Aorta (tissue), 5 donors: ENCODE measurements at regions not wholly inside any gene's neighbourhood (a gene's known extent, or its start where the extent isn't known, plus 50 kb on each side); places are given as distances from the start of the nearest gene placed in this dataset.

ENCODE experiments used
- ATAC-seq: fragments of 200-7000 bp; cut with Tn5 transposase; one replicate; pipeline ENCODE4 v1.9.1; 2022; ENCODE audit warnings: moderate library complexity; ENCODE audit not compliant: low FRiP score
- DNase-seq, 2 donors: peaks; one replicate each; pipeline ENCODE4 v3.0.0-alpha.2; 2020
- H3K27ac ChIP-seq, 2 donors: one replicate each; pipeline ENCODE4 v1.5.1; 2013; ENCODE audit warnings: low read length in 2 of 2, mild to moderate bottlenecking in 2 of 2, moderate library complexity in 2 of 2, control low read depth in 1 of 2, inconsistent platforms in 1 of 2, low read depth in 1 of 2
- H3K27me3 ChIP-seq, 2 donors: one replicate each; pipeline ENCODE4 v1.6.1; 2013; ENCODE audit warnings: control low read depth in 1 of 2, low read length in 1 of 2, mild to moderate bottlenecking in 1 of 2, moderate library complexity in 1 of 2; ENCODE audit not compliant: insufficient read depth in 2 of 2, control insufficient read depth in 1 of 2
- H3K36me3 ChIP-seq, 2 donors: one replicate each; pipeline ENCODE4 v1.6.1; 2013; ENCODE audit warnings: control low read depth in 1 of 2, low read length in 1 of 2, mild to moderate bottlenecking in 1 of 2; ENCODE audit not compliant: insufficient read depth in 2 of 2, control insufficient read depth in 1 of 2
- H3K4me1 ChIP-seq, 2 donors: one replicate each; pipeline ENCODE4 v1.6.1; 2013; ENCODE audit warnings: low read length in 2 of 2, control low read depth in 1 of 2, mild to moderate bottlenecking in 1 of 2, moderate library complexity in 1 of 2; ENCODE audit not compliant: insufficient read depth in 2 of 2, control insufficient read depth in 1 of 2
- H3K4me3 ChIP-seq, 2 donors: one replicate each; pipeline ENCODE4 v1.5.1; 2013; ENCODE audit warnings: low read length in 2 of 2, control low read depth in 1 of 2, mild to moderate bottlenecking in 1 of 2
- H3K9me3 ChIP-seq: one replicate; pipeline ENCODE4 v1.6.1; 2013; ENCODE audit warnings: mild to moderate bottlenecking, low read length; ENCODE audit not compliant: control insufficient read depth
- WGBS, 2 donors: extraction: QIAGEN DNeasy Blood & Tissue Kit; methylation state at CpG; one replicate each; pipeline ENCODE4 v1.1.7; 2013; 5-methylcytosine and 5-hydroxymethylcytosine counted together
- intact Hi-C, 2 donors: fragments of 100-400 bp; cut with DNase I; formaldehyde crosslinking; loops; one replicate each; pipeline versions ENCODE4 v1.14.2 to v1.15.0; 2022
- donor health status: healthy with polysubstance abuse.
- donor health status: Bipolar disorder and iron deficiency.
- donor health status: DM: no; HTN: no; CAD: no.
- donor health status: DM: no; HTN: no; CAD: no.
- donor health status: DM: yes; HTN: yes; CAD: no.

DNA sequence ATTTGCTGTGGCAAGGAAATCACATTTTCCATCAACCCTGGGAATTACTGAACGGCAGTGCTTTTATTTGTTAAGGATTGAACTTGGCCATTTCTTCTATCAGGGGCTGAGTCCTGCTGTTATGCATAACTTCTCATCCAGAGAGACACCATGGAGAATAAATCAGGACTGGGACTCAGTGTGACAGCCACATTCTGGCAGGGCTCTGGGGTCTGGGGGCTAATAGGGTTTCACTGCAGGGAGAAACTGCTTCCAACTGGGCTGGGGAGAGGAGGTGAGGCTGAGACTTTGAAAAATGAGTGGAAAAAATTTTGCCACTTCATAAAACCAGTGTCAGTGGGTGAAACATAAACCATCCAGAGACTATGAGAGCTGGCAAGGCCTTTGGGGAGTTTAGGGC, 95.7 kb upstream of the ALDH1B1 start:
- WGBS, 2 donors, result 36 to 52% methylated on average over 1 of the region's 1 CpG
- intact Hi-C loops, result no loop called here
- H3K27me3 ChIP-seq, result no peaks in the 10 kb centered on the region

GRCh38 chr9:38295764-38296163, 96.7 kb upstream of the ALDH1B1 start:
- peaks cover 0 to 9% of the 10 kb centered on the region in 2 donors for H3K4me1 ChIP-seq
- no peak overlapping the region for H3K4me3 ChIP-seq
- H3K9me3 ChIP-seq, result no peaks in the 10 kb centered on the region
- DNase-seq (no peak), ATAC-seq (no peak)
- intact Hi-C loops, result loop anchor here in 1 of 2 donors (2.0 kb wide), 1 partner anchor 15 kb away; no protein-coding TSS in a partner anchor
- 91 to 97% methylated on average over 3 of the region's 3 CpGs for WGBS, 2 donors
- H3K27me3 ChIP-seq, result no peaks in the 10 kb centered on the region
- H3K36me3 ChIP-seq, result no peaks in the 10 kb centered on the region
- no peak overlapping the region for H3K27ac ChIP-seq

More for the DNA sequence above, 95.7 kb upstream of the ALDH1B1 start:
- Histone ChIP-seq H3K27ac (no peak overlapping the region), H3K4me3 (no peak overlapping the region), H3K9me3 (no peaks in the 10 kb centered on the region), H3K36me3 (no peaks in the 10 kb centered on the region), H3K4me1 (peaks cover 0 to 9% of the 10 kb centered on the region in 2 donors)
- ATAC-seq (no peak), DNase-seq (no peak)

DNA sequence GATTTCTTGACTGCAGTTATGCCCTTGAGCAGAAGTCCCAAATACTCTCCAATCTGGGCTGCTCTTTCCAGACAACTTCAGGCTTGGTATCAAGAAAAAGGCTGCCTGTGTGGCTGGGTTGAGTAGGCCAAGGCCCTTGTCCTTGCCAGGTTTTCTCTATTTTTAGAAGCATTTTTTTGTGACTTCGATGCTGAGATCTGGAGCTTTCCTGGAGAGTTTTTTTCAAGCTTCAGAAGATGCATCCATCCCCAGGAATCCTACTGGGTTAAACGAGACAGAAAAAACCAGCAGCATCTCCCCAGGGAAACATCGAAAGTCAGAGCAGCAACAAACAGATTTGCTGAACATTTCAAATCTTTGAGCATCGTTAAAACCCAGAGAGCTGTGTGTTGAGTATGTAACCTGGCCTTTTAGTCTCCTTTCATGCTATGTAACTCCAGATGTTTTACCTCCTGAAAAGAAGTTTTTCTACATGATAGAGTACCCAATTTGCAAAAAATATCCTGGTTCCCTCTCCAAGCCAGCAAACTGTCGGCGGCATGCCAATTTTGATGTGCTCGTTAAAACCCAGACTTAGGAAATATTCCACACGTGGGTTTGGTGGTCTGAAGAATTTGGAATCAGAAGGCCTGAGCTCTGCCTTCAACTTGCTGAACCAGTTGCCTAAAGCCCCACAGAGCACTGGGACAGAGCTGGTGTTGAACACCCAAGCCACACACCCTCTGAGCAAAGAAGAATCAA, 98.1 kb upstream of the ALDH1B1 start:
- no peaks in the 10 kb centered on the region for H3K36me3 ChIP-seq
- H3K4me1 ChIP-seq, result peaks cover 0 to 9% of the 10 kb centered on the region in 2 donors
- H3K4me3 ChIP-seq, result no peak overlapping the region
- H3K27ac ChIP-seq, result no peak overlapping the region
- intact Hi-C loops, result loop anchor here in 1 of 2 donors (2.0 kb wide), 1 partner anchor 16 kb away; no protein-coding TSS in a partner anchor
- ATAC-seq (peak; percentile 56), DNase-seq (no peak)
- no peaks in the 10 kb centered on the region for H3K27me3 ChIP-seq
- no peaks in the 10 kb centered on the region for H3K9me3 ChIP-seq
- 5 to 11% methylated on average over 8 of the region's 8 CpGs for WGBS, 2 donors

DNA sequence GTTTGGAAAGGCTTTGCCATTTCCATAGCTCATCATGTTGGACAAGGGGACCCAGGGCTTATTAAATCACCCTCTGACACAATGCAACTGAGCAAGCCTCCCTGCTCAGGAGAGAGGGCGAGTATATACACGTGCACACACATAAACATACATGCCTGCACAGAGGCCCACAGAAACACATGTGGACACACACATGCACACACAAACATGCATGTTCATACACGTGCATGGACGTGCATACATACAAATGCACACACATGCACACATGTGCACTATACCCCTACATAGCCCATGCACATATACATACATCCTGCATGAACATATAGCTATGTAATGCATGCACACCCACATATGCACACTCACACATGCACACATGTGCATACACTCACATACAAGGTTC, 99.5 kb upstream of the ALDH1B1 start:
- Histone ChIP-seq H3K4me3 (no peak overlapping the region), H3K9me3 (no peaks in the 10 kb centered on the region), H3K36me3 (no peaks in the 10 kb centered on the region), H3K27ac (no peak overlapping the region), H3K4me1 (peaks cover 0 to 9% of the 10 kb centered on the region in 2 donors), H3K27me3 (no peaks in the 10 kb centered on the region)
- ATAC-seq (no peak), DNase-seq (no peak)
- WGBS, 2 donors, result 84 to 89% methylated on average over 4 of the region's 4 CpGs
- intact Hi-C loops, result no loop called here

DNA sequence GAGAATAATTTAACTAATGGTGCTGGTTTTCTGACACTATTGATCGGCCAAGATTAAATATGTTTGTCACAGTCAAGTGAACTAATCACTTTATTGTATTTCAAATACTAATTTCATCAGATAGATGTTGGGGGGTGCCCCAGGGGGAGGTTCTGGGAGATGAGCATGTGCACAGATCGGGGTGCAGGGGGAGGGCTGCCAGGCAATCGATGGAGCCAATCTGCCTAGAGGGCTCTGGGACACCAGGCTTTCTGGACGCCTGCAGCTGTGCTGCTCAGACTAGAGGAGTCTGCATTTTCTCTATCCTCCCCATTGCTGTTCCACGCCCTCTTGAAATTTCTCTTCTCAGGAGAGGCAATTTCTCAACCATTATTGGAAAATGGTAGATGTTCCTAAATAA, 100.0 kb upstream of the ALDH1B1 start:
- peaks cover 0 to 9% of the 10 kb centered on the region in 2 donors for H3K4me1 ChIP-seq
- no peaks in the 10 kb centered on the region for H3K36me3 ChIP-seq
- DNase-seq (no peak), ATAC-seq (no peak)
- intact Hi-C loops, result no loop called here
- 84 to 92% methylated on average over 5 of the region's 5 CpGs for WGBS, 2 donors
- no peaks in the 10 kb centered on the region for H3K9me3 ChIP-seq
- H3K4me3 ChIP-seq, result no peak overlapping the region
- H3K27me3 ChIP-seq, result no peaks in the 10 kb centered on the region
- H3K27ac ChIP-seq, result no peak overlapping the region

GRCh38 chr9:38289866-38290245, 102.6 kb upstream of the ALDH1B1 start:
- Histone ChIP-seq H3K4me1 (peaks cover 0 to 8% of the 10 kb centered on the region in 2 donors), H3K4me3 (no peak overlapping the region), H3K36me3 (no peaks in the 10 kb centered on the region), H3K27ac (no peak overlapping the region), H3K27me3 (no peaks in the 10 kb centered on the region), H3K9me3 (no peaks in the 10 kb centered on the region)
- intact Hi-C loops, result loop anchor here in 1 of 2 donors (10.0 kb wide), 1 partner anchor 45 kb away; no protein-coding TSS in a partner anchor
- DNase-seq (no peak), ATAC-seq (no peak)
- WGBS, 2 donors, result 91 to 95% methylated on average over 11 of the region's 11 CpGs

GRCh38 chr9:38289236-38289865, 103.2 kb upstream of the ALDH1B1 start:
- 88 to 93% methylated on average over 4 of the region's 4 CpGs for WGBS, 2 donors
- no peak for ATAC-seq
- Histone ChIP-seq H3K4me3 (no peak overlapping the region), H3K4me1 (peaks cover 0 to 5% of the 10 kb centered on the region in 2 donors), H3K27me3 (no peaks in the 10 kb centered on the region), H3K27ac (no peak overlapping the region), H3K36me3 (no peaks in the 10 kb centered on the region), H3K9me3 (no peaks in the 10 kb centered on the region)
- intact Hi-C loops, result loop anchor here in 1 of 2 donors (10.0 kb wide), 1 partner anchor 45 kb away; no protein-coding TSS in a partner anchor
- no peak for DNase-seq

GRCh38 chr9:38288502-38288901, 104.0 kb upstream of the ALDH1B1 start:
- intact Hi-C loops, result loop anchor here in 1 of 2 donors (10.0 kb wide), 1 partner anchor 46 kb away; no protein-coding TSS in a partner anchor
- H3K4me1 ChIP-seq, result no peaks in the 10 kb centered on the region
- no peaks in the 10 kb centered on the region for H3K36me3 ChIP-seq
- no peaks in the 10 kb centered on the region for H3K27me3 ChIP-seq
- WGBS, 2 donors, result 67 to 74% methylated on average over 2 of the region's 2 CpGs
- no peak overlapping the region for H3K27ac ChIP-seq
- H3K4me3 ChIP-seq, result no peak overlapping the region
- no peak for ATAC-seq
- DNase-seq, result no peak
- H3K9me3 ChIP-seq, result no peaks in the 10 kb centered on the region
